NCI-H1436 treated with DMSO at 0.1 percent for 48 hours (cell line): ENCODE measurements at regions not wholly inside any gene's neighbourhood (a gene's known extent, or its start where the extent isn't known, plus 50 kb on each side); places are given as distances from the start of the nearest gene placed in this dataset.

ENCODE experiments used
- DNase-seq: peaks from one replicate; lab custom pipeline; 2025; lab: John Stamatoyannopoulos, UW

GRCh38 chr13:85379433-85379832 is 419.8 kb downstream of the SLITRK6 start:
- no peak for DNase-seq

- DNase-seq = no peak
Measured at GRCh38 chr13:85377783-85378182, 421.4 kb downstream of the SLITRK6 start.

GRCh38 chr13:85373322-85373721 is 425.9 kb downstream of the SLITRK6 start:
- DNase-seq = no peak

GRCh38 chr13:85371254-85371653 is 428.0 kb downstream of the SLITRK6 start:
- DNase-seq = no peak

- DNase-seq = no peak
Measured at GRCh38 chr13:85368686-85369085, 430.5 kb downstream of the SLITRK6 start.

- DNase-seq = no peak
Measured at GRCh38 chr13:85367887-85368286, 431.3 kb downstream of the SLITRK6 start.

- no peak for DNase-seq
Measured at GRCh38 chr13:85366759-85367417, 432.3 kb downstream of the SLITRK6 start.

- no peak for DNase-seq
Measured at GRCh38 chr13:85363504-85363903, 435.7 kb downstream of the SLITRK6 start.

- no peak for DNase-seq
Measured at GRCh38 chr13:85362980-85363379, 436.2 kb downstream of the SLITRK6 start.

- no peak for DNase-seq
Measured at GRCh38 chr13:85347251-85347650, 452.0 kb downstream of the SLITRK6 start.

GRCh38 chr13:85334187-85334586 is 465.0 kb downstream of the SLITRK6 start:
- no peak for DNase-seq

- no peak for DNase-seq
Measured at GRCh38 chr13:85333506-85334020, 465.7 kb downstream of the SLITRK6 start.

- no peak for DNase-seq
Measured at GRCh38 chr13:85332615-85333014, 466.6 kb downstream of the SLITRK6 start.

GRCh38 chr13:85321734-85322133 is 477.5 kb downstream of the SLITRK6 start:
- no peak for DNase-seq

GRCh38 chr13:85317781-85318180 is 481.4 kb downstream of the SLITRK6 start:
- no peak for DNase-seq

GRCh38 chr13:85316506-85317025 is 482.7 kb downstream of the SLITRK6 start:
- DNase-seq = no peak

- no peak for DNase-seq
Measured at GRCh38 chr13:85314686-85315085, 484.5 kb downstream of the SLITRK6 start.

GRCh38 chr13:85313761-85314503 is 485.3 kb downstream of the SLITRK6 start:
- DNase-seq = peak; percentile 10

GRCh38 chr13:85312071-85312470 is 487.1 kb downstream of the SLITRK6 start:
- no peak for DNase-seq

GRCh38 chr13:85303630-85304029 is 495.6 kb downstream of the SLITRK6 start:
- DNase-seq = no peak

GRCh38 chr13:85298387-85298924 is 500.8 kb downstream of the SLITRK6 start:
- no peak for DNase-seq

GRCh38 chr13:85288698-85289097 is 510.5 kb downstream of the SLITRK6 start:
- no peak for DNase-seq

- DNase-seq = no peak
Measured at GRCh38 chr13:85287528-85287927, 511.7 kb downstream of the SLITRK6 start.
